ENCODE measurements at regions not wholly inside any gene's neighbourhood (a gene's known extent, or its start where the extent isn't known, plus 50 kb on each side); places are given as distances from the start of the nearest gene placed in this dataset.
"Not testable (repeated sequence)": the region's sequence is repeated elsewhere in the genome, so short reads cannot be mapped to it uniquely, and the experiment has no call there.

GRCh38 chr4:19193274-19193981, 1058.3 kb upstream of the SLIT2 start:
- DNase-seq: no peak

GRCh38 chr4:19191979-19192650, 1059.6 kb upstream of the SLIT2 start:
- no peak for DNase-seq

- no peak for DNase-seq
Measured at GRCh38 chr4:19187691-19188090, 1064.0 kb upstream of the SLIT2 start.

GRCh38 chr4:19187096-19187495, 1064.6 kb upstream of the SLIT2 start:
- no peak for DNase-seq

DNA sequence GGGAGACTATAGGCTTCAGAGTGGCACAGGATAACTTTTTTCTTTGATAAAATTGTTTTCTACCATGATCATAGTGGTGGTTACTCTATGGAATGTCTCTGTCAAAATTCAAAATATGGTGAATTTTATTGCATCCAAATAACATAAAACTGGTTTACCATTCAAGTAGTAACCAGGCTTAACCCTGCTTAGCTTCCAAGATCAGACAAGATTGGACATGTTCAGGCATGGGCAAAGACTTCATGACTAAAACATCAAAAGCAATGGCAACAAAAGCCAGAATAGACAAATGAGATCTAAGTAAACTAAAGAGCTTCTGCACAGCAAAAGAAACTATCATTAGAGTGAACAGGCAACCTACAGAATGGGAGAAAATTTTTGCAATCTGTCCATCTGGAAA, 1070.1 kb upstream of the SLIT2 start:
- DNase-seq: not testable (repeated sequence)

GRCh38 chr4:19178835-19179234, 1072.9 kb upstream of the SLIT2 start:
- DNase-seq: no peak

DNA sequence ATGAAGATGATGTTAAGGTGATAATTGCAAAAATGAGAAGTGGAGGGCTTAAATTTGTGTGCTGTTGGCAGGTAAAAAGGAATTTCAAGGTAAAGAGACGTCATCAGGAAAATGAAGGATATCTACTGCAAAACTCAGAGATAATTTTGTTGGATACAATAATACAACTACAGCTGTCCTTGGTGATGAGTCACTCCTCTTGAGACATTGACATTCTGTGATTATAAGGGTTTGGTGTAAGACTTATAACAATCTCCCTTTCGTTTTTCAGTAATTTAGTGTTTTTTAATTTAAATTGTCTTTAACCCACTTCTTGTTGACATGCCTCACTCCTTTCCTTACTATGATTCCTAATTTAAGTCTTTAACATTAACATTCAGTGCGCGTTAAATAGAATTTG, 1074.1 kb upstream of the SLIT2 start:
- no peak for DNase-seq

- no peak for DNase-seq
Measured at GRCh38 chr4:19171832-19172231, 1079.9 kb upstream of the SLIT2 start.

DNA sequence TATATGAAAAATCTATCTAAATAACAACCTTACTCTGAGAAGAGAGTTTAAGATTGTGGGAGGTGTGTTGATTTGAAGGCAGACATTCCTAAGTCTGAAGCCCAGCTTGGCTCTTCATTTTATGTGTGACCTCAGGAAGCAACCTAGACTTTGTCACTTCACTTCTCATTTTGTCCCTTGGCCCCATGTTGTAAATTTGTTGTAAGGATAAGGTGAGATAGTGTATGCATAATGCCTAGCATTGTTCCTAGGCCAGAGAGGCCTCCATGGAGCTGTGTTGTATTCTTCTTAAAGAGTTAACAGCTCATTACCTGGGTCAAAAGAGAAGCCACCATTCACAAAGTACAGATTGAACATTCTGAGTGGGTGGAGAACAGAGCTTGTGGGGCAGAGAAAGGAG, 1084.4 kb upstream of the SLIT2 start:
- DNase-seq: no peak

DNA sequence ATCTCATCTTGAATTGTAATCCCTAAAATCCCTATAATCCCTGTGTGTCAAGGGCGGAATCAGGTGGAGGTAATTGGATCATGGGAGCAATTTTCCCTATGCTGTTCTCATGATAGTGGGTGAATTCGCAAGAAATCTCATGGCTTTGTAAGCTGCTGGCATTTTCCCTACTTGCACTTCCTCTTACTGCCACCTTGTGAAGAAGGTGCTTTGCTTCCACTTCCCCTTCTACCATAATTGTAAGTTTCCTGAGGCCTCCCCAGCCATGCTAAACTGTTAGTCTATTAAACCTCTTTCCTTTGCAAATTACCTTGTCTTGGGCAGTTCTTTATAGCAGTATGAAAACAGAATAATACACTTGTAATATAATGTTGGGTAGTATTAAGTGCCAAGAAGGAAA, 1087.4 kb upstream of the SLIT2 start:
- DNase-seq: no peak

GRCh38 chr4:19159874-19160273, 1091.8 kb upstream of the SLIT2 start:
- DNase-seq: no peak

DNA sequence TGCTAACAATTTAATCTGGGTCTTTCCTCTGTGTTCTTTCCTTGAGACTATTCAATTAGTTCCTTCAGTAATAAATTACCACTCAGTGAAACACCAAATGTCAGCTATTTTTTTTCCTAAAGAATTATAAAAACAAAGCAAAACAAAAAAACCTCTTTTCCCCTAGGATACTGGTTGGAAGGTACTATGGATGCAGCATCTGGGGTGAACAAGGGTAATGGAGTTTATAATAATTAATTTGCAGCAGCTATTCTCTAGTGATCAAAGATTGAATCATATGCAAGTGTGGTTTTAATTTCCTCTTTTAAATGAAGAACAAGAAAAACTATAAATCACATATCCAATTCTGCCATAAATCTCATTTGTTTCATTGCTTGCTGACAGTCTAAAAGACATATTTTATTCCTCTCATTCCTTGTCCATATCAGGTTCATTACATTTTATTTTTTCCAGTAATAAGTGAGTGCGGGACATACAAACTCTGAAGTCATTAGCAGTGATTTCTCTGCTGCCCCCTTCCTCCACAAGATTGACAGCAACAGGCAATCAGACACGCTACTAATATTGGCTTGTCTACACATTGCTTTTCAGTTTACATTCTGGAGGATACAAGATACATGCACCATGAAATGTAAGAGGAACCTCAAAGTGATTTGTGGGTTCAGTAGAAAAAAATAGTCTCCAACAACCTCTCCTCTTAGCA, 1093.4 kb upstream of the SLIT2 start:
- DNase-seq: no peak

GRCh38 chr4:19156786-19157185, 1094.9 kb upstream of the SLIT2 start:
- DNase-seq: no peak

DNA sequence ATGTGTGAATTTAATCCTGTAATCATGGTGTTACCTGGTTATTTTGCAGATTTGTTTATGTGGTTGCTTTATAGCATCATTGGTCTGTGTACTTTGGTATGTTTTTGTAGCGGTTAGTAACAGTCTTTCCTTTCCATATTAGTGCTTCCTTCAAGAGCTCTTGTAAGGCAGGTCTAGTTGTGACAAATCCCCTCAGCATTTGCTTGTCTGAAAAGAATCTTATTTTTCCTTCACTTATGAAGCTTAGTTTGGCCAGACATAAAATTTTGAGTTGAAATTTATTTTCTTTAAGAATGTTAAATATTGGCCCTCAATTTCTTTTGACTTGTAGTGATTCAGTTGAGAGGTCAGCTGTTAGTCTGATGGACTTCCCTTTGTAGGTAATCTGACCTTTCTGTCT, 1096.1 kb upstream of the SLIT2 start:
- DNase-seq: no peak

DNA sequence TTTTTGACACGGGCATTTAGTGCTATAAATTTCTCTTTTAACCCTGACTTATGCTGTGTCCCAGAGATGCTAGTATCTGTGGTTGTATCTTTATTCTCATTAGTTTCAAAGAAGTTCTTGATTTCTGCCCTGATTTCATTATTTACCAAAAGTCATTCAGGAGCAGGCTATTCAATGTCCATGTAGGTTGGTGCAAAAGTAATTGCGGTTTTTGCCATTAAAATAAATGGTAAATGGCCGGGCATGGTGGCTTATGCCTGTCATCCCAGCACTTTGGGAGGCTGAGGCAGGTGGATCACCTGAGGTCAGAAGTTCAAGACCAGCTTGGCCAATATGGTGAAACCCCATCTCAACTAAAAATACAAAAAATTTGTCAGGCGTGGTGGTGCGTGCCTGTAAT, 1097.4 kb upstream of the SLIT2 start:
- DNase-seq: not testable (repeated sequence)

DNA sequence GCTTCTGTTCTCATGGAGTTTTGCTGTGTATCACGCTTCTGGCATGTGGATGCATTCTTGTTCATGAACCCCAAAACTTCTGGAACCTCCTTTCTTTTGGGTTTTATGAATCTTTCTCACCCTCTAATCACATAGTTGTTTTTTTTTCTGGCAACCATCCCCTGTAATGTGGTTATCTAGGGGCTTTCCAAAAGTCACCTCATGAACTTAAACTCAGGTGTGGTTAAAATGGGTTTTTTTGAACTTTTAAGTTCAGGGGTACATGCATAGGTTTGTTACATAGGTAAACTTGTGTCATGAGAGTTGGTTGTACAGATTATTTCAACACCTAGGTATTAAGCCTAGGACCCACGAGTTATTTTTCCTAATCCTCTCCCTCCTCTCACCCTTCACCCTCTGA, 1099.4 kb upstream of the SLIT2 start:
- DNase-seq: no peak

- DNase-seq: no peak
Measured at GRCh38 chr4:19151684-19152083, 1100.0 kb upstream of the SLIT2 start.

DNA sequence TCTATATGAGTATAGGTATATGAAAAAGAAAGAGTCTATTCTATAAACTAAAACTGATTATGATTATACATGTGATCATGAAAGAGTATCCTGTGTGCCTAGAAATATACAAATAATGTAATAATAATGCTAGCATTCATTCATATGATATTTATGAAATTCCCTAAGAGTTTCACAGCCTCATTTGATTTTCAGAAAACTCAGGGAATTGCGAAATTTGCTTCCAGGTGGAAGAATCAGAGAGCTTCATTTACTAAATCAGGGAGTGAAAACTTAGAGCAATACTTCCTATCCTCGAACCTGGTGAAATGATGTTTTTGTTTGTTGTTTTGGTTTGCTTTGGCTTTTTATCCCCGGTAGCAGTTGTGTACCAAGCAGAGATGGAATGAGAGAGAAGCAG, 1105.7 kb upstream of the SLIT2 start:
- DNase-seq: no peak

DNA sequence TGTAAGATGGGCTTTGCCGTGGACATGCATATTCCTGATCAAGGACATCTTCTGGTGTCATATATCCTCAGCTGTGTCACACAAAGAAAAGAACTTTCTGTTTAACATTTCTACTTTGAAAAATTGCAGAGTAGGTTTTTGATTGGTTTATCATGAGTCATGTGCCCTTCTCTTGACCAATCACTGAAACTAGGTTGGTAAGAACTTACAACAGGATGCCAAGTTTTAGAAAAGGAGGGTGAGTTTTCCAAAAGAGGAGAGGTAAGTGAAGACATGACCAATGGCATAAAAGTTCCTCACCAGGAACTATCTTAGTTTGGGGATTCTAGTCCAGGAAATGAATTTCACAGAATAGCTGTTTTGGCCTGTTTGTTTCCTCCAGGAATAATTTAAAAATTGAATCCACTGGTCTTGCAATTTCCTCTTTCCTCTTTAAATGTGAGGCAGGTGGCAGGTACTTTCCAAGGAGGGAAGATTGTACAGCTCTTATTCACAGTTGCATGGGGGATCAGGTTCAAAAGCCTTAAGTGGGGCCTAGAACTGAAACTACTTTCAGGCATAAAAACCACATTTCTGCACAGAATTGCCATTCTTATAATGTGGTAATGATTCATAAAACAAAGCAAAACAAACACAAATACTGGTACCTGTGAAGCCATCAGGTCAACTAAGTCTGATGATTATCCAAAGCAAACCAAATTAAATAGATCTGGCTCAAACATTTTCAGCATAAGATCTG, 1114.5 kb upstream of the LCORL start:
- no peak for DNase-seq

DNA sequence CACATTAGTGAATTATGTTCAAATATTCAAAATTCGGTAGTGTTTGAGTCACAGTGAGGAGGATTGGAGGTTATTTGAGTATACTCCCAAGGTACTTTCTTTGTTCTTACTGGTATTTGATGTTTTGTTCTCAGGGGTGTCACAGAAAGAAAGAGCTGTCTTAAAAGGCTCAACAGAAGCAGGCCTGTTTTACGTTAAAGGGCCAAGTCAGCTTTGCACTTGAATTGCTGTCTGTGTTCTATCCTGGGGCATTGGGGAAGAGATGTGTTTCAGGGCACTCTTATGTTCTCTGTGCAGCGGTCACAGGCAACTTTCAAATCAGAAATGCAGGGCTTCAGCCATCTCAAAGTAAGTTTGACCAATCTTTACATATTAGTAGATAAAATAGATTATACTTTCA, 1113.1 kb upstream of the LCORL start:
- no peak for DNase-seq

GRCh38 chr4:19133315-19133714, 1111.8 kb upstream of the LCORL start:
- DNase-seq: no peak

- no peak for DNase-seq
Measured at GRCh38 chr4:19130866-19131265, 1109.3 kb upstream of the LCORL start.

DNA sequence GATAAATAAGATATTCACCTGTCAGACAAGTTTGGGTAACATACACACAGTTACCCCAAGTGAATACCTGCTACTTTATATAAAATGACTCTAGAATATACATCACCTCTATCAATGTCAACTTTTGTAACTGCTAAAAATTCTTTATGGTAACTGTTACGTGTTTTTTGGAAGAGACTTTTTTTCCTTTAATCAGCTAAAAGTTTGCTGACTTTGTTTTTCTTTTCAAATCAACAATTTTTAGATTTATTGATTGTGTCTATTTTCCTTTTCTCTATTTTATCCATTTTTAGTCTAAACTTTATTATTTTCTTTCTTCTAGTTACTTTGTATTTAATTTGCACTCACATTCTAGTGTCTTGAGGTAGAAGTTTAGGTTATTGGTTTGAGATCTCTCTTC, 1106.6 kb upstream of the LCORL start:
- no peak for DNase-seq

DNA sequence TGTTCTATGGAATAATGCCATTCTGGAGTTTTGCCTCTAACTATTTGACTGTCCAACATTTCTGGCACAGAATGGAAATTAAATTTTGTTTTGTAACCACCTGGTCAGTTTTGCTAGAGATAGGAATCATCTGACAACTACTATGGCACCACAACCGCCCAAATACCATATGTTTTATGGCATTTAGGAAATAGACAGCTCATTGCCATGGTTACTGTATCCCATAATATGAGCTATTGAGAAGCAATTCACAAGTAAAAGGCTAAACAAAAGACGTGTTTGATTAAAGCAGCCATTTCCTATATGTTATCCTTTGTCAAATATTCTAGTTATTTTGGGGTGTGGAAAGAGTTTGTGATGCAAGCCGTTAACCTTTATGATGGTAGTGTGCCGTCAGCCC, 1105.3 kb upstream of the LCORL start:
- DNase-seq: no peak
